ENCODE measurements at regions not wholly inside any gene's neighbourhood (a gene's known extent, or its start where the extent isn't known, plus 50 kb on each side); places are given as distances from the start of the nearest gene placed in this dataset.
"Not testable (repeated sequence)": the region's sequence is repeated elsewhere in the genome, so short reads cannot be mapped to it uniquely, and the experiment has no call there.

GRCh38 chr2:87454421-87454820 is 293.5 kb upstream of the PLGLB2 start:
- not testable (repeated sequence) for DNase-seq (ENCODE audit: low read depth in 4 of 4, low spot score in 1 of 4)

- not testable (repeated sequence) for DNase-seq (ENCODE audit: low read depth in 4 of 4, low spot score in 1 of 4)
Observed at GRCh38 chr2:87455209-87455853, 292.6 kb upstream of the PLGLB2 start.

GRCh38 chr2:87455854-87456249 is 292.0 kb upstream of the PLGLB2 start:
- DNase-seq (ENCODE audit: low read depth in 4 of 4, low spot score in 1 of 4), result not testable (repeated sequence)

GRCh38 chr2:87456477-87457128 is 291.3 kb upstream of the PLGLB2 start:
- DNase-seq (ENCODE audit: low read depth in 4 of 4, low spot score in 1 of 4), result not testable (repeated sequence)

- not testable (repeated sequence) for DNase-seq (ENCODE audit: low read depth in 4 of 4, low spot score in 1 of 4)
Observed at GRCh38 chr2:87457129-87457499, 290.8 kb upstream of the PLGLB2 start.

GRCh38 chr2:87458938-87459337 is 288.9 kb upstream of the PLGLB2 start:
- DNase-seq (ENCODE audit: low read depth in 4 of 4, low spot score in 1 of 4), result not testable (repeated sequence)

GRCh38 chr2:87460104-87460503 is 287.8 kb upstream of the PLGLB2 start:
- not testable (repeated sequence) for DNase-seq (ENCODE audit: low read depth in 4 of 4, low spot score in 1 of 4)

- not testable (repeated sequence) for DNase-seq (ENCODE audit: low read depth in 4 of 4, low spot score in 1 of 4)
Observed at GRCh38 chr2:87460662-87461061, 287.2 kb upstream of the PLGLB2 start.

- DNase-seq (ENCODE audit: low read depth in 4 of 4, low spot score in 1 of 4), result not testable (repeated sequence)
Observed at GRCh38 chr2:87461671-87462070, 286.2 kb upstream of the PLGLB2 start.

- not testable (repeated sequence) for DNase-seq (ENCODE audit: low read depth in 4 of 4, low spot score in 1 of 4)
Observed at GRCh38 chr2:87464219-87464618, 283.7 kb upstream of the PLGLB2 start.

- not testable (repeated sequence) for DNase-seq (ENCODE audit: low read depth in 4 of 4, low spot score in 1 of 4)
Observed at GRCh38 chr2:87465730-87466129, 282.2 kb upstream of the PLGLB2 start.

GRCh38 chr2:87466591-87467120 is 281.2 kb upstream of the PLGLB2 start:
- DNase-seq (ENCODE audit: low read depth in 4 of 4, low spot score in 1 of 4), result peak in 2 of 4 experiments; percentile 59 to 63

GRCh38 chr2:87468429-87468981 is 279.4 kb upstream of the PLGLB2 start:
- not testable (repeated sequence) for DNase-seq (ENCODE audit: low read depth in 4 of 4, low spot score in 1 of 4)

GRCh38 chr2:87469180-87470151 is 278.4 kb upstream of the PLGLB2 start:
- peak in 1 of 4 experiments; percentile 42 for DNase-seq (ENCODE audit: low read depth in 4 of 4, low spot score in 1 of 4)

- peak in 1 of 4 experiments; percentile 45 for DNase-seq (ENCODE audit: low read depth in 4 of 4, low spot score in 1 of 4)
Observed at GRCh38 chr2:87470381-87471380, 277.2 kb upstream of the PLGLB2 start.

- not testable (repeated sequence) for DNase-seq (ENCODE audit: low read depth in 4 of 4, low spot score in 1 of 4)
Observed at GRCh38 chr2:87471478-87471877, 276.4 kb upstream of the PLGLB2 start.

GRCh38 chr2:87476223-87476872 is 271.5 kb upstream of the PLGLB2 start:
- DNase-seq (ENCODE audit: low read depth in 4 of 4, low spot score in 1 of 4), result not testable (repeated sequence)

GRCh38 chr2:87476936-87477335 is 271.0 kb upstream of the PLGLB2 start:
- DNase-seq (ENCODE audit: low read depth in 4 of 4, low spot score in 1 of 4), result not testable (repeated sequence)

All from stimulated activated CD4-positive, alpha-beta T cell treated with anti-CD3 and anti-CD28 coated beads, Interleukin-1b, Interleukin-23, amount 100 ng/mL, for 24 hours (primary cell).